HG02884 (cell line): ENCODE measurements at regions not wholly inside any gene's neighbourhood (a gene's known extent, or its start where the extent isn't known, plus 50 kb on each side); places are given as distances from the start of the nearest gene placed in this dataset.
"Not testable (repeated sequence)": the region's sequence is repeated elsewhere in the genome, so short reads cannot be mapped to it uniquely, and the experiment has no call there.

Experiments
- ATAC-seq: cut with Tn5 transposase; IDR thresholded peaks from one replicate; pipeline ENCODE4 v1.9.1; 2021; ENCODE audit warnings: mild to moderate bottlenecking, moderate library complexity; ENCODE audit not compliant: unreplicated experiment

GRCh38 chr16:66247516-66248481, 118.7 kb upstream of the CDH5 start:
- no peak for ATAC-seq

GRCh38 chr16:66245868-66246267, 120.6 kb upstream of the CDH5 start:
- ATAC-seq = no peak

- ATAC-seq = no peak
These were observed 121.4 kb upstream of the CDH5 start for GRCh38 chr16:66245072-66245471.

GRCh38 chr16:66242672-66243071, 123.8 kb upstream of the CDH5 start:
- no peak for ATAC-seq

- not testable (repeated sequence) for ATAC-seq
These were observed 124.3 kb upstream of the CDH5 start for GRCh38 chr16:66242206-66242605.

- ATAC-seq = no peak
These were observed 125.7 kb upstream of the CDH5 start for GRCh38 chr16:66240631-66241395.

- ATAC-seq = no peak
These were observed 126.4 kb upstream of the CDH5 start for GRCh38 chr16:66240088-66240487.

- no peak for ATAC-seq
These were observed 127.8 kb upstream of the CDH5 start for GRCh38 chr16:66238696-66239095.

- ATAC-seq = no peak
These were observed 130.2 kb upstream of the CDH5 start for GRCh38 chr16:66236301-66236700.

GRCh38 chr16:66231452-66232160, 134.9 kb upstream of the CDH5 start:
- no peak for ATAC-seq

- ATAC-seq = no peak
These were observed 136.8 kb upstream of the CDH5 start for GRCh38 chr16:66229651-66230050.

GRCh38 chr16:66228792-66229191, 137.7 kb upstream of the CDH5 start:
- ATAC-seq = no peak

- ATAC-seq = no peak
These were observed 138.5 kb upstream of the CDH5 start for GRCh38 chr16:66227766-66228530.

- no peak for ATAC-seq
These were observed 139.7 kb upstream of the CDH5 start for GRCh38 chr16:66226762-66227161.

GRCh38 chr16:66225696-66226095, 140.8 kb upstream of the CDH5 start:
- no peak for ATAC-seq

- no peak for ATAC-seq
These were observed 141.9 kb upstream of the CDH5 start for GRCh38 chr16:66224626-66225025.

GRCh38 chr16:66224186-66224585, 142.3 kb upstream of the CDH5 start:
- no peak for ATAC-seq

- no peak for ATAC-seq
These were observed 143.2 kb upstream of the CDH5 start for GRCh38 chr16:66223176-66223780.

GRCh38 chr16:66222756-66223155, 143.7 kb upstream of the CDH5 start:
- no peak for ATAC-seq

GRCh38 chr16:66220702-66221101, 145.8 kb upstream of the CDH5 start:
- no peak for ATAC-seq
